Stomach (tissue), 4 donors: ENCODE measurements at regions not wholly inside any gene's neighbourhood (a gene's known extent, or its start where the extent isn't known, plus 50 kb on each side); places are given as distances from the start of the nearest gene placed in this dataset.

Experiments
- POLR2A ChIP-seq, 4 donors: fragments of 450-650 bp; IDR thresholded peaks; one replicate each; pipeline ENCODE4 v1.6.1; 2016; ENCODE audit warnings: antibody characterized with exemption in 4 of 4, control low read depth in 2 of 4, mild to moderate bottlenecking in 1 of 4, moderate library complexity in 1 of 4
- TF ChIP-seq, protein P1 (sequence below), 7 experiments: fragments of 450-650 bp in 4 of 7; fragments of 200-600 bp in 3 of 7; sonication (generic) in 3 of 7; IDR thresholded peaks; one replicate each; pipeline ENCODE4 v1.5.1; 2016 to 2019; ENCODE audit warnings: antibody characterized with exemption in 7 of 7, control low read depth in 2 of 7, mild to moderate bottlenecking in 1 of 7

DNA sequence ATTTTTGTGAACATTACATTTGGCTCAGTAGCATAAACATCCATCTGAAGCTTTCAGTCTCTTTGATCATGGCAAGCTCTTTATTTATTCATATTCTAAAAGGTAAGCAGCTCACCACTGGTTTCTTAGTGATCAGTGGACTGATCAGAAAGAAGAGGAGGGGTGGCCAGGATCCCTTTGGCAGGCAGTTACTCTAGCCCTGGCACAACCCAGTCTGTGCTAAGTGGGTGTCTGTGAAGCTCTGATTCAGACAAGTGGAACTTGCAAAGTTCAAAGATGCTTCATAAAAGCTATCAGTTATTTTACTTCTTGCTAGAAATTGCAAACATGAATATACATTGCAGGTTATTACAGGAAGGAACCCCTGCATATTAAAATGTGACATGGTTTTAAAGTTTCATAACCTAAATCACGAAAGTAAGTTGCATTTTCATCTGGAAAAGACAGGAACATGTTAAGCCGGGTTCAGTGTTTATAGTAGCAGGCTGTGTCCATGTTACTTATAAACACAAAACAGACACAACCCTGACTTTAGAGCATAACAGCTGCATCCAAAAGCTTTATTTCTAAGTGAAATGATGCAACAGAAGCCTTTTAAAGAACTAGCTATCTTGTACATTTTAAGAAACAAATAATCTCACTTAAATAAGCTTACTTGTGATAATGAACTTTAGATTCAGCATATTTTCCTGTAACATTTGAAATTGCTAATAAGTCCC lies 785.3 kb downstream of the MCTP2 start:
- TF ChIP-seq, protein P1, sequence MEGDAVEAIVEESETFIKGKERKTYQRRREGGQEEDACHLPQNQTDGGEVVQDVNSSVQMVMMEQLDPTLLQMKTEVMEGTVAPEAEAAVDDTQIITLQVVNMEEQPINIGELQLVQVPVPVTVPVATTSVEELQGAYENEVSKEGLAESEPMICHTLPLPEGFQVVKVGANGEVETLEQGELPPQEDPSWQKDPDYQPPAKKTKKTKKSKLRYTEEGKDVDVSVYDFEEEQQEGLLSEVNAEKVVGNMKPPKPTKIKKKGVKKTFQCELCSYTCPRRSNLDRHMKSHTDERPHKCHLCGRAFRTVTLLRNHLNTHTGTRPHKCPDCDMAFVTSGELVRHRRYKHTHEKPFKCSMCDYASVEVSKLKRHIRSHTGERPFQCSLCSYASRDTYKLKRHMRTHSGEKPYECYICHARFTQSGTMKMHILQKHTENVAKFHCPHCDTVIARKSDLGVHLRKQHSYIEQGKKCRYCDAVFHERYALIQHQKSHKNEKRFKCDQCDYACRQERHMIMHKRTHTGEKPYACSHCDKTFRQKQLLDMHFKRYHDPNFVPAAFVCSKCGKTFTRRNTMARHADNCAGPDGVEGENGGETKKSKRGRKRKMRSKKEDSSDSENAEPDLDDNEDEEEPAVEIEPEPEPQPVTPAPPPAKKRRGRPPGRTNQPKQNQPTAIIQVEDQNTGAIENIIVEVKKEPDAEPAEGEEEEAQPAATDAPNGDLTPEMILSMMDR (IDR thresholded peaks at IDR 0.05), result no peak
- no peak for TF ChIP-seq POLR2A (IDR thresholded peaks at IDR 0.05)
